Brain microvascular endothelial cell (primary cell): ENCODE measurements at regions not wholly inside any gene's neighbourhood (a gene's known extent, or its start where the extent isn't known, plus 50 kb on each side); places are given as distances from the start of the nearest gene placed in this dataset.

Experiments used
- DNase-seq: peaks from one replicate; pipeline ENCODE4 v3.0.0-alpha.2; 2020
- H3K27ac ChIP-seq: fragments of 250-450 bp; sonication (Bioruptor Pico); 2 replicates; pipeline ENCODE4 v1.5.1; 2020; ENCODE audit warnings: mild to moderate bottlenecking, moderate library complexity
- H3K27me3 ChIP-seq: fragments of 250-450 bp; sonication (Bioruptor Pico); replicated peaks from 2 replicates; pipeline ENCODE4 v1.5.1; 2020; ENCODE audit warnings: mild to moderate bottlenecking
- H3K36me3 ChIP-seq: fragments of 250-450 bp; sonication (Bioruptor Pico); replicated peaks from 2 replicates; pipeline ENCODE4 v1.5.1; 2020; ENCODE audit warnings: mild to moderate bottlenecking
- H3K4me3 ChIP-seq: 2 replicates; pipeline ENCODE4 v1.5.1; 2011; ENCODE audit warnings: low read depth, mild to moderate bottlenecking, control low read depth, low read length, moderate library complexity
- in situ Hi-C: cut with HindIII; loops from 2 replicates; pipeline ENCODE4 v1.10.0; 2017; ENCODE audit warnings: low sequenced_read_pairs, low pct_ligation_motif_present
- TF ChIP-seq, protein P1 (sequence below): IDR thresholded peaks from 2 replicates; pipeline ENCODE4 v1.5.1; 2011; ENCODE audit warnings: low read depth, mild to moderate bottlenecking, moderate library complexity, low read length, control low read depth, inconsistent platforms; ENCODE audit errors: missing control alignments

DNA sequence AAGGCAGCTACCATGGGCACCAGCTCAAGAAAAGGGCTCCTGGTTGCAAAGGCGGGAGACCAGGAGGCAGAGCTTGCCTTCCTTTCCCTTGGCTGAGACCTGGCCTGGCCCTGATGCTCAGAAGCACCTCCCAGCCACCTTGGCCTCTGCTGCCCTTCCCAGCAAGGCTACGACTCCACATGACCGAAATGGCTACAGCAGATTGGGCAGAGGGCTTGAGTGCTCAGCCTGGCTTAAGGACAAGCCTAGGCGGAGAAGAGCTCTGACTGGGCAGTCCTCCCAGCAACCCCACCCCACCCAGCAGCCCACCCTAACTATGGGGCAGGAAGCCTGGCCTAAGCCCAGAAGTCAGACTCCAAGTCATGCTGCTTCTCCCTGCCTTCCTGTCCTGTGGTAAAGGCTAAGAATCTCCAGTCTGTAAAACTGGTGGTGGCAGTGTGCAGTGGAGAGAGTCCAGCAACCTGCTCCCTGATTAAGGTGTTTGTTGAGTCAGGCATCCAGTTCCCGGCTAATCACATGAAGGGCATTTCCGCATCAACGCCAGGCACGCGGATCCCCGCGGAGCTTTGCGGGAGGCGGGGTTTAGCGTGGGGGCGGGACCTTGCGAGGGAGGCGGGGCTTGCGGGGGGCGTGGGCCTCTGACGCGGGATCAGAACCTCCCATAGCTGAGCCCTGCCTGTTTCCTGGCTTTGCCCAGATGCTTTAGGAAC lies 256.0 kb downstream of the BCL11A start:
- no peak overlapping the region for H3K4me3 ChIP-seq
- in situ Hi-C loops = no loop called here
- no peak overlapping the region for H3K27ac ChIP-seq
- DNase-seq = no peak
- TF ChIP-seq, protein P1, sequence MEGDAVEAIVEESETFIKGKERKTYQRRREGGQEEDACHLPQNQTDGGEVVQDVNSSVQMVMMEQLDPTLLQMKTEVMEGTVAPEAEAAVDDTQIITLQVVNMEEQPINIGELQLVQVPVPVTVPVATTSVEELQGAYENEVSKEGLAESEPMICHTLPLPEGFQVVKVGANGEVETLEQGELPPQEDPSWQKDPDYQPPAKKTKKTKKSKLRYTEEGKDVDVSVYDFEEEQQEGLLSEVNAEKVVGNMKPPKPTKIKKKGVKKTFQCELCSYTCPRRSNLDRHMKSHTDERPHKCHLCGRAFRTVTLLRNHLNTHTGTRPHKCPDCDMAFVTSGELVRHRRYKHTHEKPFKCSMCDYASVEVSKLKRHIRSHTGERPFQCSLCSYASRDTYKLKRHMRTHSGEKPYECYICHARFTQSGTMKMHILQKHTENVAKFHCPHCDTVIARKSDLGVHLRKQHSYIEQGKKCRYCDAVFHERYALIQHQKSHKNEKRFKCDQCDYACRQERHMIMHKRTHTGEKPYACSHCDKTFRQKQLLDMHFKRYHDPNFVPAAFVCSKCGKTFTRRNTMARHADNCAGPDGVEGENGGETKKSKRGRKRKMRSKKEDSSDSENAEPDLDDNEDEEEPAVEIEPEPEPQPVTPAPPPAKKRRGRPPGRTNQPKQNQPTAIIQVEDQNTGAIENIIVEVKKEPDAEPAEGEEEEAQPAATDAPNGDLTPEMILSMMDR = no peak
- H3K36me3 ChIP-seq = no peaks in the 10 kb centered on the region
- no peaks in the 10 kb centered on the region for H3K27me3 ChIP-seq

DNA sequence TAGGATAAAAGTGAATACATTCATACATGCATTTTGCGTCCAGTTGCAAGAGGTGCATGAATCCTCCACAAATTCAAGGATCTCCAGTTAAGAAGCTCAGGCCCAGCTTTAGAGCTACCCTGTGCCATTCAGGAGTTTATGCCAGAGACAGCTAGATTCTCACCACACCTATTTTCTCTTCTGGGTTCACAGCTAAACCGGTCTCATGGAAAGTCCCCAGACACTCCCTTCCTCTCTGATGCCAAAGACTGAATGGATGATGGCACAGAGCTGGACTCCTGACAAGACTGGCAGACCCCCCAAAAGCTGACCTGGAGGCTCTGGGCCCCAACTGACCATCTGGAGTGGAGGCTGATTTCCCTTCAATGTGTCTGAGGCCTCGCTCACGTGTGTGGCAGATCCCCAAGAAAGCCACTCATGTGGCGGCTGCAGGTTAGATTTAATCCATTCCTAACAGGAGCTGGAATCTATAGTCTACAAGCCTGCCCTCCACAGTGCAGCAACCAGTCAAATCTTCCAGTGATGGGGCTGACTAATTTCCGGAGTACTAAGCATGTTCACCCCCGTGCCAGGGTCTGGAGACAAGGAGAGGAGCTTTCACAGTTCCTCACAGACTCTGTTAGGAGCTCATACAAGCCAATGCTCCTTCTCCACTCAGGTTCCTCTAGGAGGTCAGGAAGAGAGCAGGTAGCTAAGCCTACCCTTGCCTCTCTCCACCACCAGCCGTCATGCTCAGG lies 257.1 kb downstream of the BCL11A start:
- Histone ChIP-seq H3K27me3 (no peaks in the 10 kb centered on the region), H3K36me3 (no peaks in the 10 kb centered on the region), H3K4me3 (no peak overlapping the region), H3K27ac (no peak overlapping the region)
- TF ChIP-seq, protein P1 = no peak
- in situ Hi-C loops = no loop called here
- no peak for DNase-seq

DNA sequence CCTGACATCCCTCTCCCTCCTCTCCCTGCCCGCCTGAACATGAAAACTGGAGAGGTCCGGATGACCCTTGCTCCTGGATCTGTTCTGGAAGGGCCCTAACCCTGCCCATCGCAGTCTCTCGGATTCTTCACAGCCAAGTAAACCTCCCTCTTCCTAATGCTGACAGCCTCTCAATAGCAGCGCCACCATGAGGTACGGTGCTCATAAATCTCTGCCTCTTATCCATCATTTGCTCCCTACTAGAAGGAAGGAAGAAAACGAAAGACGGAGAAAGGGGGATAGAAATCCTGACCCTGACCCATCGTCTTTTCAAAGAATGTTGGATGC lies 257.9 kb downstream of the BCL11A start:
- DNase-seq = no peak
- no peak overlapping the region for H3K4me3 ChIP-seq
- H3K36me3 ChIP-seq = no peaks in the 10 kb centered on the region
- H3K27me3 ChIP-seq = no peaks in the 10 kb centered on the region
- TF ChIP-seq, protein P1 = no peak
- H3K27ac ChIP-seq = no peak overlapping the region
- in situ Hi-C loops = no loop called here

DNA sequence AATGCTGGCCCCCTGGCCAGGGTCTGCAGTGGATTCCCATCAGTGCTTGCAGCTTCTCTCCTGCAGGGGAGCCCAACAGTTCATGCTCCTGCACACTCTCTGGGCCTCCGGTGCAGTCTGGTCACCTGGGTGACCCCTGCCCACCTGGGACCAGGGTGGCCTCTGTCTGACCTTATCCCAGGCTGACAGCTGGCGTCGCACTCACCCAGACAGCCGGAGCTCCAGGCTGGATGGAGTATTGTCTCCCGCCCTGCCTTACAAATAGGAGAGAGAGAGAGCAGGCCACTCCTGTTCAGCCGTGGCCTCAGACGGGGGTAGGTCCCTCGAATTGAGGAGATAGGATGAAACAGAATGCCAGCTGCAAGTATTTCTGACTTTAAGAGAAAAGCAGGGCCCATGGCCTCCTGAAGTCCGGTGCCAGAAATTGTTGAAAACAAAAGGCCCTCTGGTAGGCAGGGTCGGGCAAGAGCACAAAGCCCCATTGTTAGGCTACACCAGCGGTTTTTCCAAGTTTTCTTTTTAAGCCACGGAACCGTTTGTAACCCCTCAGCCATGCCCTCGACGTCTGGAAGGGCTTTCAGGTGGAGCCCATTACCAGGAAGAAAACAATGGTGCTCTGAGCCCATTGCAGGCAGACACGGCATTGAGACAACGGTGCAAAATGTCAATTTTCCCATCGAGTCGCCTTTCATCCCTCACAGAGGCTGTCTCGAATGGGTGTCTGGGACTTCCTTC lies 258.4 kb downstream of the BCL11A start:
- TF ChIP-seq, protein P1 = no peak
- DNase-seq = no peak
- no peaks in the 10 kb centered on the region for H3K27me3 ChIP-seq
- H3K27ac ChIP-seq = no peak overlapping the region
- in situ Hi-C loops = no loop called here
- no peak overlapping the region for H3K4me3 ChIP-seq
- no peaks in the 10 kb centered on the region for H3K36me3 ChIP-seq

DNA sequence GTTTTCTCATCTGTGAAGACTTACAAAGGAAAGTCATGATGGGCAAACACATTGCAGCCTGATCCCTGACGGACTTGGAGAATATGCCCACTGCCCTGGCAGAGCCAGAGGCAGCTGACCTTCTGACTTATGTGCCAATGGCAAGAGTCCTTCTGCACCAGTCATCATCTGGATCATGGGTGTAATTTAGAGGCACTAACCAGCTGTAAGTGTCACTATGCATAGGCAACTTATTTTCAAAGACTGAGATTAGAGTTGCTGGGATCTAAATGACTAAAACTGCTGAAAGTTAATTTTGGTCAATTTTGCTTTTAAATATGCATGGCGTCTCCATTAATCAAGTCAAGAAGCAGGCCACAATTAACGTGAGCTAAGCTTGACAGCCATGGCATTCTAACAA lies 261.2 kb downstream of the BCL11A start:
- TF ChIP-seq, protein P1 = no peak
- Histone ChIP-seq H3K36me3 (no peaks in the 10 kb centered on the region), H3K27ac (no peak overlapping the region), H3K27me3 (no peaks in the 10 kb centered on the region), H3K4me3 (no peak overlapping the region)
- in situ Hi-C loops = no loop called here
- DNase-seq = no peak
